IPS DF 6.9 (cell line): ENCODE measurements at regions not wholly inside any gene's neighbourhood (a gene's known extent, or its start where the extent isn't known, plus 50 kb on each side); places are given as distances from the start of the nearest gene placed in this dataset.

ENCODE experiments used
- DNase-seq: peaks from one replicate; pipeline ENCODE4 v3.0.0-alpha.2; 2013; ENCODE audit warnings: low read depth, low spot score
- H3K27ac ChIP-seq: one replicate; pipeline ENCODE4 v1.5.1; 2013; ENCODE audit warnings: low read length, control low read depth
- H3K27me3 ChIP-seq: 2 replicates; pipeline ENCODE4 v1.6.1; 2013; ENCODE audit warnings: mild to moderate bottlenecking, low read length; ENCODE audit not compliant: control insufficient read depth, insufficient read depth
- H3K36me3 ChIP-seq: 2 replicates; pipeline ENCODE4 v1.6.1; 2013; ENCODE audit warnings: low read length; ENCODE audit not compliant: control insufficient read depth, insufficient read depth
- H3K4me1 ChIP-seq: 2 replicates; pipeline ENCODE4 v1.6.1; 2013; ENCODE audit warnings: low read length; ENCODE audit not compliant: control insufficient read depth, insufficient read depth
- H3K4me3 ChIP-seq: 2 replicates; pipeline ENCODE4 v1.5.1; 2013; ENCODE audit warnings: mild to moderate bottlenecking, low read length
- H3K9me3 ChIP-seq: 2 replicates; pipeline ENCODE4 v1.6.1; 2013; ENCODE audit warnings: low read length, inconsistent platforms; ENCODE audit not compliant: control insufficient read depth, insufficient read depth
- WGBS: extraction: QIAGEN DNeasy Blood & Tissue Kit; methylation state at CpG from one replicate; pipeline ENCODE4 v1.1.7; 2013; ENCODE audit warnings: mixed read lengths, missing lambda C conversion rate; ENCODE audit not compliant: insufficient read length, insufficient coverage; 5-methylcytosine and 5-hydroxymethylcytosine counted together

DNA sequence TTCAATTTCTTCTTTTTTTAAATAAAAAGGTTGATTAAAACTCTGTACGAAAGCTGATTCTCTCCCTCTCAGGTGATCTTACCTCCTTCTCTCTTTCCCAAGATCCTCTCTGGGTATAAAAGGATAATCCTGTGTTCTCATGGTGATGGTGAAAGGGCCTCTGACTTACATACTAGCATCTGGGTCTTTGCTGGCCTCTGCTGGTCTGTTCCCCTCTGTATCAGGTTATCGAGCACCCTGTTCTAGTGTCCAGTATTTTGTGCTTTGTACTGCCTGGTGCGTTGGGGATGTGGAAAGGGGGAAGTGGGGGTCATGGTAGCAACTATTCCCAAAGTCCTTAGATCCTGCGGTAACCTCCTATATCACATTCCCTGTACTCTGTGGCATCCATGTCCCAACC lies 328.9 kb downstream of the NR2F1-AS1 start:
- no CpG with 5 or more reads among the region's 4 CpGs for WGBS
- no peak for DNase-seq
- no peak overlapping the region for H3K4me3 ChIP-seq
- no peaks in the 10 kb centered on the region for H3K36me3 ChIP-seq
- no peaks in the 10 kb centered on the region for H3K27me3 ChIP-seq
- no peaks in the 10 kb centered on the region; the same call in 1 of the 2 replicates for H3K4me1 ChIP-seq
- no peaks in the 10 kb centered on the region for H3K9me3 ChIP-seq
- H3K27ac ChIP-seq = no peak overlapping the region

DNA sequence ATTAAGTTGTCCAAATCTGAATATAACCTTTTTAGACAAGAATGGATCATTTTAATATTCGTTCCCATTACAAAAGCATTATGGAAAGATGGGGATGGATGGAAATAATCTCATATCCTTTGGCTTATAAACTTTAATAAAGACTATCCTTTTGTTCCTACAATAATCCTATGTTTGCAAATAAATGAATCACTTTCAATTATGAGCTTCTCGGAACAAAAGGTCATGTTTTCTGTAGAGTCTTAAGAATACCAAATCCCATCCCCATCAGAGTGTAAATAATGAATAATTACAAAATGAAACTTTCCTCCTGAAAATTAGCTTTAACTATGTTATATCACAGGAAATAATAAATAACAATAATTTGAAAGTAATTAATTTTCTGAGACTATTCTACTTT lies 329.7 kb downstream of the NR2F1-AS1 start:
- Histone ChIP-seq H3K4me1 (peaks cover under 1% of the 10 kb centered on the region), H3K27ac (no peak overlapping the region), H3K27me3 (no peaks in the 10 kb centered on the region), H3K36me3 (no peaks in the 10 kb centered on the region), H3K4me3 (no peak overlapping the region), H3K9me3 (no peaks in the 10 kb centered on the region)
- no CpG with 5 or more reads among the region's 2 CpGs for WGBS
- DNase-seq = no peak

DNA sequence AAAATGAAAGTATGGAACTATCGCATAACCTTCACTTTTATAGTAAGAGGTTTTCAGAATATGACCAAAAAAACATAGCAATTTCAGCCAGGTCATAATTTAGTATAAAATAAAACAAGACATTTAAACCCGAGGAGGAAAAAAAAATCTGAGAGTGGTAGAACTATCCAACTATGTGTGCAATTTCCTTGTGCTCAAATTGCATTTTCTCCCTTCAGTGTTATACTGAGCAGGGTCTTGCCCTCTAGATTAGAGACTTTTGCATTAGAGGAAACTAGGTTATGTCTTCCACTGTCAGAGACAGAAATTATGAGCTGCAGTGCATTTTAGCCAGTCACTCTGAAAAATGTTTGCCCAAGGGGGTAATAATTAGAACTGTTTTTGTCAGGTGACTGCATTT lies 330.6 kb downstream of the NR2F1-AS1 start:
- DNase-seq = no peak
- Histone ChIP-seq H3K27ac (no peak overlapping the region), H3K4me1 (peaks cover 1% of the 10 kb centered on the region), H3K4me3 (no peak overlapping the region), H3K27me3 (no peaks in the 10 kb centered on the region), H3K36me3 (no peaks in the 10 kb centered on the region), H3K9me3 (no peaks in the 10 kb centered on the region)
- WGBS = no CpG with 5 or more reads among the region's 2 CpGs

DNA sequence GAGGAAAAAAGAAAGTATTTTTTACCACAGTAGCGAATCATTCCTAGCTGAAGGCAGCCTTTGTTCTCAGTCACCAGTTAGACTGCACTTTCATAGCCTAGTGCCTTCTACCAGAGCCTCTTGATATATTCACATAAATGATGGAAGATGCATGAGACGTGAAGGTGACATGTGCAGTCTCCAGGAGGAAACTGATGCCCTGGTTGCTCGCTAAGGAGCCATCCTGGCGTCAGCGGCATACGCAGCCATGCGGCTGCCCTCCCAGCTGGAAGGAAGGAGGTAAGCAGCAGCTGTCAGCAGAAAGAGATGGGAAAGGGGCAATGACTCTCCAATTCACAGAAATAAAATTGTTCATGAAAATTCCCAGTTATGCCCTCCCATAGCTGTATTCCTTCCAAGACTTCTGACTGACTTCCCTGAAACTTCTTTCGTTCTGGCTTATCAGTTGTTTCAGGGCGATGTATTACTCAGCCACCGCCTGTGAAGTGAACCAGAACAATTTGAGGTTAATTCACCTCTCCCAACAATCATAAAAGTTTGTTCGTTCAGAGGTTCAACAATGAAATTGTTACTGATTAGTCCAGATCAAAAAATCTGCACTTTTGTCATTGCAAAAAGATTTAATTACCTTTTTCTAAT lies 331.2 kb downstream of the NR2F1-AS1 start:
- Histone ChIP-seq H3K9me3 (no peaks in the 10 kb centered on the region), H3K36me3 (no peaks in the 10 kb centered on the region), H3K4me3 (no peak overlapping the region), H3K27me3 (no peaks in the 10 kb centered on the region), H3K4me1 (peaks cover 1% of the 10 kb centered on the region), H3K27ac (no peak overlapping the region)
- WGBS = no CpG with 5 or more reads among the region's 11 CpGs
- no peak for DNase-seq

DNA sequence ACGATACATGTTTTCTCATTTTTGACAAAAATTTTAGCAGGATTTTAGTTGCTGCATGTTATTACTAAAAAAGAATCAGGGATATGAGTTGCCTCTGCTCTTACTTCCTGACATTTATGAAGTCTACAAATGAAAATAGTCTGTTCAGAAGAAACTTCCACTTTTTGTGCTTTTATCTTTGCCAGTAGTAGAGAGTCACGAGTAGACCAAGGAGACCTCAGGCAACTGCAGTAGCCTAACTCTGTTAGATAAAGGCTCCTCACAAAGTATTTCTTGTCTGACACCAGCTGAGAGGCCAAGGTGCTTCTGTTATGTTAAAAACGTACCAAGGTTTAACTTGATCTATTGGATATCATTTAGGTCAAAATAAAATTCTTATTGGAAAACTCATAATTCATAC lies 333.9 kb downstream of the NR2F1-AS1 start:
- no peaks in the 10 kb centered on the region for H3K27me3 ChIP-seq
- H3K9me3 ChIP-seq = no peaks in the 10 kb centered on the region
- H3K27ac ChIP-seq = no peak overlapping the region
- WGBS = no CpG with 5 or more reads among the region's 3 CpGs
- no peaks in the 10 kb centered on the region for H3K36me3 ChIP-seq
- H3K4me1 ChIP-seq = peaks cover 1% of the 10 kb centered on the region
- no peak for DNase-seq
- no peak overlapping the region for H3K4me3 ChIP-seq

DNA sequence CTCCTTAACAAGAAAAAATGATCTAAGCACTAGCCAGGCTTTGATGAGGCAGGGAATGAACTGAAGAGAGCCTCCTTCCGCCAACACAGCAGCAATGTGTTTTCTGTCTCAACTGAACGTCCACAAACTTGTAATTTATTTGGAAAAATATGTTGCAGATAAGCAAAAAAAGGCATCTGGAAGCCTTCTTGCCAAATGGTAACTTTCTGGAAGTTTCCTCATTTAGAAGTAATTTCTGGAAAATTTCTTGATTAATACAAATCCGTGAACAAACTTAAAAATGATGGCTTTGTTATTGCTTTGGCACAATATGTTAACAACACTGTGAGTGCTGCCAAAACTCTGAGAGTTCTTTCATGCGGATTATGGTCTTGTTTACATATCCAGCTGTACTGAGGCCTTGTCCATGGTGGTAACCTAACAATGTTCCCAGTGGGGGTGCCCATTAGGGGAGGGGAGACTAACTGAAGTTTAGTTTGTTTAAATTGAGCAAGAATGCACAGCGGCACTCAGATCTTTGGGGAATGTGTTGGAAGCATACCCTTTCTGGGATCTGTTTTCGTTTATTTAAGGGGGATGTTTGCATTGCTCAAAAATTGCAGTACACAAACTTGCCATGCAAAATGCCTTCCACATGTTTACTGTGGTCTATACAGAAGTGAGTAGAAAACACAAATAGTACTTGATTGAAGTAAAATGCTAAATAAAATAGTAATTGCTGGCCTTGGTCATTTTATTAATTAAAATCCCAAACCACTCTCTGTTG lies 334.7 kb downstream of the NR2F1-AS1 start:
- Histone ChIP-seq H3K36me3 (no peaks in the 10 kb centered on the region), H3K4me1 (peaks cover 1% of the 10 kb centered on the region), H3K27me3 (no peaks in the 10 kb centered on the region), H3K9me3 (no peaks in the 10 kb centered on the region), H3K4me3 (no peak overlapping the region), H3K27ac (no peak overlapping the region)
- no peak for DNase-seq
- WGBS = no CpG with 5 or more reads among the region's 6 CpGs

DNA sequence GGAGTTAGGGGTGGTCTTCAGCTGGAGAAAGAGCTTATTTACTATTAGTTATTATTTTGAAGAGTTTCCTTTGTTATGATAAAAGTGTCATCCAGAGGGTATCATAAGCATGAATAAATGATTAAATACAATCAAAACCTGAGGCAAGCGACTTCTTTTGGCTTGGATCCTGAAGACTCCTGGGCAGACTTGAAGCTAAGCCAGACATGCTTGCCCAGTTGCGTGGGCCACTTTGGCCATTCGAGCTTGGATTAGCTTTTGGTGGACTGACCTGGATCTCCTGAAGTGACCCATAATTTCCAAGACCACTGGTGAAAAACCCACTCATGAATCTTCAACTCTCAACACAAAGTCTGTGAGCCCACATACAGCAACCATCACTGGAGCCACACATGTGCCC lies 335.8 kb downstream of the NR2F1-AS1 start:
- Histone ChIP-seq H3K27ac (no peak overlapping the region), H3K27me3 (no peaks in the 10 kb centered on the region), H3K4me3 (no peak overlapping the region), H3K9me3 (no peaks in the 10 kb centered on the region), H3K4me1 (peaks cover 1% of the 10 kb centered on the region), H3K36me3 (no peaks in the 10 kb centered on the region)
- WGBS = no CpG with 5 or more reads among the region's 3 CpGs
- DNase-seq = no peak

DNA sequence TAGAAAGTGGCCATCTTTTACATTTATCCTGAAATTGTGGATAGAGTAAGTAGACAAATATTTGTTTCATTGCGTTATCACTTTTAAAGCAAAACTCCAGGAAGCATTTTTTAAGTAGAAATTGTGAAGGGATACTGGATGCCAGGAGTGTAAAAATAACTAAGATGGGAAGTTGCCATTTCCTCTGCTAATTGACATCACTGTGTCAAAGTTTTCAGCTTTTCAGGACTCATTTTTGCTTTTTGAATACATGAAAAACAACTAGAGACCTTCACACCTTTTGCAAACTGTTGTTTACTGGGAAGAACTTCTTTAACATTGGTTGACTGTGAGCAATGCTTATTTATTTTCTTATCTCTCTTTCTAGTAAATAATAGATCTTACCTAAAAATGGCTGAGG lies 337.5 kb downstream of the NR2F1-AS1 start:
- peaks cover 1% of the 10 kb centered on the region; the same call in 1 of the 2 replicates for H3K4me1 ChIP-seq
- no peaks in the 10 kb centered on the region for H3K9me3 ChIP-seq
- H3K27ac ChIP-seq = no peak overlapping the region
- no peaks in the 10 kb centered on the region for H3K27me3 ChIP-seq
- no peak overlapping the region for H3K4me3 ChIP-seq
- WGBS = no CpG with 5 or more reads among the region's 1 CpG
- DNase-seq = no peak
- H3K36me3 ChIP-seq = no peaks in the 10 kb centered on the region

DNA sequence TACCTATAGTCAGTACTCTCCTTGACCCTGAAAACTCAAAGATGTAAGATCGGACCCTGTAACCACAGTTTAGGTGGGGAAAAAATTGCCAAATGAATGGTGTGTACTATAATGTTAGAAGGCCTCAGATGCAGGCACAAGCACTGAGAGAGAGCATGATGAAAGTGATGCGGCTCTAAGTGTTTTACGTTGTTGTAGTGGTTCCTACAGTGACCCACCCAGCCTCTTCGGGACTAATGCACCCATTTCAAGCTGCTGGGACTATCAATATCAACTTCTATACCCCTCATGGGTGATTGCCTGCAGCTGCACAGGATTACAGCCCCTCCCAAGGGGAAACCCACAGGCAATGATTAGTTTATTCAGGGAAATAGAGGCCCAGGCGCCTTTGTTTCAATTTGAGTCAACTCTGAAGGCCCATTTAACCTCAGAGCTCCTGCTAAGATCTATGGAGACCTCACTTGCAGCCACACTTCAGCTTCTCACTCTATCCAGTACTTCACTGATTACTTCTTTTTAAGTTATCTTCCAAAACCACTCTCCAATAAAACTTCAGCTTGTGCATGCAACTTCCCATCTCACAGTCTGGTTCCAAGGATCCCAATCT lies 340.7 kb downstream of the NR2F1-AS1 start:
- H3K27me3 ChIP-seq = no peaks in the 10 kb centered on the region
- no peak overlapping the region for H3K27ac ChIP-seq
- no peaks in the 10 kb centered on the region for H3K36me3 ChIP-seq
- WGBS = no CpG with 5 or more reads among the region's 5 CpGs
- DNase-seq = no peak
- H3K4me3 ChIP-seq = no peak overlapping the region
- H3K4me1 ChIP-seq = no peaks in the 10 kb centered on the region
- H3K9me3 ChIP-seq = no peaks in the 10 kb centered on the region

DNA sequence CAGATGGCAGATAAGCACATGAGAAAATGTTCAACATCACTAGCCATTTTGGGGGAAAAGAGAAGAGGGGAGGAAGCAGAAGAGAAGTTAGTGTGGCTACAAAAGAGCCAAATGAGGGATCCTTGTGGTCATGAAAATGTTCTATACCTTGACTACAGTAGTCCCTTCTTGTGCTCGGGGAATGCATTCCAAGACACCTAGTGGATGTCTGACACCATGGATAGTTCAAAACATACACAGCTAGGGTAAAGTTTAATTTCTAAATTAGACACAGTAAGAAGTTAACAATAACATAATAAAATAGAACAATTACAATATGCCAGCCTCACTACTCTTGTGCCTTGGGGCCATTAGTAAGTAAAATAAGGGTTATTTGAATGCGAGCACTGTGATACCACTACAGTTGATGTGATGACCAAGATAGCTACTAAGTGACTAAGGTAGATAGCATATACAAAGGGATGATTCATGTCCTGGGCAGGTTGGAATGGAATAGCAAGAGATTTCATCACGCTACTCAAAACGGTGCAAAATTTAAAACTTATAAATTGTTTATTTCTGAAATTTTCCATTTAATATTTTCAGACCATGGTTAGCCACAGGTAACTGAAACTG lies 344.1 kb downstream of the NR2F1-AS1 start:
- WGBS = no CpG with 5 or more reads among the region's 4 CpGs
- Histone ChIP-seq H3K9me3 (no peaks in the 10 kb centered on the region), H3K36me3 (no peaks in the 10 kb centered on the region), H3K27ac (no peak overlapping the region), H3K4me3 (no peak overlapping the region), H3K27me3 (no peaks in the 10 kb centered on the region), H3K4me1 (no peaks in the 10 kb centered on the region)
- DNase-seq = no peak
